Adipocyte (in vitro differentiated cells): ENCODE measurements at regions not wholly inside any gene's neighbourhood (a gene's known extent, or its start where the extent isn't known, plus 50 kb on each side); places are given as distances from the start of the nearest gene placed in this dataset.

Experiments used
- DNase-seq: peaks from one replicate; pipeline ENCODE4 v3.0.0-alpha.2; 2015; ENCODE audit warnings: low read depth
- H3K27me3 ChIP-seq: replicated peaks from 2 replicates; pipeline ENCODE4 v1.7.0; 2013; ENCODE audit warnings: mild to moderate bottlenecking, low read length, moderate library complexity; ENCODE audit not compliant: control insufficient read depth, insufficient read depth
- H3K36me3 ChIP-seq: 2 replicates; pipeline ENCODE4 v1.7.0; 2013; ENCODE audit warnings: low read length, mild to moderate bottlenecking, moderate library complexity; ENCODE audit not compliant: control insufficient read depth, insufficient read depth, severe bottlenecking
- H3K4me1 ChIP-seq: 2 replicates; pipeline ENCODE4 v1.7.0; 2013; ENCODE audit warnings: mild to moderate bottlenecking, low read length, moderate library complexity; ENCODE audit not compliant: control insufficient read depth, insufficient read depth
- H3K4me3 ChIP-seq: 2 replicates; pipeline ENCODE4 v1.7.0; 2013; ENCODE audit warnings: mild to moderate bottlenecking, low read length, moderate library complexity
- H3K9ac ChIP-seq: 2 replicates; pipeline ENCODE4 v1.7.0; 2013; ENCODE audit warnings: mild to moderate bottlenecking, low read length, moderate library complexity
- H3K9me3 ChIP-seq: 2 replicates; pipeline ENCODE4 v1.7.0; 2013; ENCODE audit warnings: mild to moderate bottlenecking, low read length, moderate library complexity; ENCODE audit not compliant: control insufficient read depth

DNA sequence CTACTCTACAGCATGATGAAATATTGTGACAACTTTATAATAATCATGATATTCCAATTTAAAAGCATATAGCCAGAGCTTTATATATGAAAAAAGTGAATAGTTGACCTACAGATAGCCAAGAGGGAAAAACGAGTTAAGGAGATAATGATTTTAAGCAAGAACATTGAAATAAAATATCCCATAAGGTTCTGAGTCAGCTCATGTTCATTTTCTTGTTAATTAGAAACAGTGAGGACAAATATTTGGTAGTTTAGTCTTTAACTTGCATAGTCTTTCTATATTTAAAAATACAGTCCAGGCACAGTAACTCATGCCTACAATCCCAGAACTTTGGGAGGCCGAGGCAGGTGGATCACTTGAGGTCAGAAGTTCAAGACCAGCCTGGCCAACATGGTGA, 55.8 kb upstream of the CDH6 start:
- H3K9me3 ChIP-seq: no peaks in the 10 kb centered on the region
- H3K27me3 ChIP-seq: no peaks in the 10 kb centered on the region
- peak; percentile 59 for DNase-seq
- H3K9ac ChIP-seq: no peak overlapping the region
- H3K4me3 ChIP-seq: no peak overlapping the region
- no peaks in the 10 kb centered on the region for H3K4me1 ChIP-seq
- H3K36me3 ChIP-seq: no peaks in the 10 kb centered on the region

DNA sequence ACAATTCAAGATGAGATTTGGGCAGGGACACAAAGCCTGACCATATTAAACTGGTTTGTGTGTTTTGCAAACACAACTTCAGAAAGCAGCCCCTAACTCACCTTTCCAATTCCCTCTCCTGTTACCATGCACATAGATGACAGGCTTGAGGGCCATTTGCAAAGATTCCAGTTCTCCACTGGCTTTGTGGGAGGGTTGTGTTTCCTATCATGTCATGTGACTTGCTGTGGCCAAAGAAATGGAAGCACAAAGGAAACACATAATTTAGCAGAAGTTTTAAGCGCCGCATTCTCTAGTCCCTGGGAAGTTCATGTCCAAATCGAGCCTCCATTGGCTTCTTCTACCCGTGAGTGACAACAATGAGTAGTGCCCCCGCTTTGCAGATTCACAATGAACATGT, 57.9 kb upstream of the CDH6 start:
- no peak for DNase-seq
- no peaks in the 10 kb centered on the region for H3K9me3 ChIP-seq
- H3K4me3 ChIP-seq: no peak overlapping the region
- no peaks in the 10 kb centered on the region for H3K4me1 ChIP-seq
- H3K9ac ChIP-seq: no peak overlapping the region
- H3K27me3 ChIP-seq: no peaks in the 10 kb centered on the region
- H3K36me3 ChIP-seq: no peaks in the 10 kb centered on the region

DNA sequence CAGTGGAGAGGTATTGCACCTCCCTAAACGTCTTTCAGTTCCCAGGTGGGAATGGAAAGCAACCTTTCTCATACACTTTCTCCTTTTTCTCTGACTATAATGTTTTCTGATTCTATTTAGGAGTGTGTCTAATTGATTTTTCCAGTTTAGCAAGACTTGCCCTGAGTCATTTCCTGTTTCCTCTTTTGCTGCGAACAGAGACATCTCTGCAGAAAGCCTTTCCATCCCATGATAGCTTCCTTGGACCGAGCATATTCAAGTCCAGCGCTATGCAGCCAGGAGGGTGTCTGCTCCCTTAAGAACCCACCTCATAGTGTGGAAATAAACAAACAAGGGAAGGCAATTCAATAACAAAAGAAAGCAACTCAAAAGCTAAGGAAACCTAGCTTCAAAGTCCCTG, 60.0 kb upstream of the CDH6 start:
- Histone ChIP-seq H3K9ac (no peak overlapping the region), H3K4me1 (no peaks in the 10 kb centered on the region), H3K4me3 (no peak overlapping the region), H3K36me3 (no peaks in the 10 kb centered on the region), H3K9me3 (no peaks in the 10 kb centered on the region), H3K27me3 (no peaks in the 10 kb centered on the region)
- peak; percentile 86 for DNase-seq

GRCh38 chr5:31131381-31131891, 62.0 kb upstream of the CDH6 start:
- H3K27me3 ChIP-seq: no peaks in the 10 kb centered on the region
- DNase-seq: no peak
- H3K4me3 ChIP-seq: no peak overlapping the region
- H3K36me3 ChIP-seq: no peaks in the 10 kb centered on the region
- H3K9me3 ChIP-seq: no peaks in the 10 kb centered on the region
- no peaks in the 10 kb centered on the region for H3K4me1 ChIP-seq
- H3K9ac ChIP-seq: no peak overlapping the region

- no peaks in the 10 kb centered on the region for H3K27me3 ChIP-seq
- no peaks in the 10 kb centered on the region for H3K4me1 ChIP-seq
- H3K9me3 ChIP-seq: no peaks in the 10 kb centered on the region
- H3K4me3 ChIP-seq: no peak overlapping the region
- DNase-seq: no peak
- no peak overlapping the region for H3K9ac ChIP-seq
- no peaks in the 10 kb centered on the region for H3K36me3 ChIP-seq
These were observed 62.8 kb upstream of the CDH6 start for GRCh38 chr5:31130676-31131075.

DNA sequence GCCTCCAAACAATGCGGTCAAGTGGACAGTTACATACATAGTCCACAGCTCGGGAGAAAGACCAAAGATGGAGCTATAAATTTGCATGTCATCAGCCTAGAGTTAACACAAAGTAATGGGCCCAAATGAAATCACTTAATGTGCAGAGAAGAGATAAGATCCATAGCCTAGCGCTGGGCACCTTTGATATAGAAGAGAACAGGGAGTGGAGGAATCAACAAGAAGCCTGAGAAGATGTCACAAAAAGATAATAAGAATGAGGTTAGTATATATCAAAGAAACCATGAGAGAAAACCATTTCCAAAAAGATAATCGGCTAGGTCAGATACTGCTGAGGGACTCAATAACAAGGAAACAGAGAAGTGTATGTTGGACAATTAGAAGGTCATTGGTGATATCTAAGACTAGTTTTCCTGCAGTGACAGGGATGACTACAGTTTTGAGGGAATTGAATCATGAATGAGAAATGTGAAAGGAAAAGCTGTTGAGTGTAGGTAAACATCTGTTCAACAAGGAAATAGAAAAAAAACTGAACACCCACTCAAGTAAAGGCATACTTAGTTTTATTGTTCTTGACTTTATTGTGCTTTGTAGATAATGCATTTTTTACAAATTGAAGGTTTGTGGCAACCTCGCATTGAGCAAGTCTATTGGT, 68.7 kb upstream of the CDH6 start:
- Histone ChIP-seq H3K9ac (no peak overlapping the region), H3K27me3 (no peaks in the 10 kb centered on the region), H3K9me3 (no peaks in the 10 kb centered on the region), H3K4me1 (peaks cover 4% of the 10 kb centered on the region), H3K36me3 (no peaks in the 10 kb centered on the region), H3K4me3 (no peak overlapping the region)
- DNase-seq: no peak

GRCh38 chr5:31124026-31124425, 69.5 kb upstream of the CDH6 start:
- H3K27me3 ChIP-seq: no peaks in the 10 kb centered on the region
- H3K4me3 ChIP-seq: no peak overlapping the region
- H3K9me3 ChIP-seq: no peaks in the 10 kb centered on the region
- H3K9ac ChIP-seq: no peak overlapping the region
- no peak for DNase-seq
- H3K36me3 ChIP-seq: no peaks in the 10 kb centered on the region
- H3K4me1 ChIP-seq: peaks cover 4% of the 10 kb centered on the region

DNA sequence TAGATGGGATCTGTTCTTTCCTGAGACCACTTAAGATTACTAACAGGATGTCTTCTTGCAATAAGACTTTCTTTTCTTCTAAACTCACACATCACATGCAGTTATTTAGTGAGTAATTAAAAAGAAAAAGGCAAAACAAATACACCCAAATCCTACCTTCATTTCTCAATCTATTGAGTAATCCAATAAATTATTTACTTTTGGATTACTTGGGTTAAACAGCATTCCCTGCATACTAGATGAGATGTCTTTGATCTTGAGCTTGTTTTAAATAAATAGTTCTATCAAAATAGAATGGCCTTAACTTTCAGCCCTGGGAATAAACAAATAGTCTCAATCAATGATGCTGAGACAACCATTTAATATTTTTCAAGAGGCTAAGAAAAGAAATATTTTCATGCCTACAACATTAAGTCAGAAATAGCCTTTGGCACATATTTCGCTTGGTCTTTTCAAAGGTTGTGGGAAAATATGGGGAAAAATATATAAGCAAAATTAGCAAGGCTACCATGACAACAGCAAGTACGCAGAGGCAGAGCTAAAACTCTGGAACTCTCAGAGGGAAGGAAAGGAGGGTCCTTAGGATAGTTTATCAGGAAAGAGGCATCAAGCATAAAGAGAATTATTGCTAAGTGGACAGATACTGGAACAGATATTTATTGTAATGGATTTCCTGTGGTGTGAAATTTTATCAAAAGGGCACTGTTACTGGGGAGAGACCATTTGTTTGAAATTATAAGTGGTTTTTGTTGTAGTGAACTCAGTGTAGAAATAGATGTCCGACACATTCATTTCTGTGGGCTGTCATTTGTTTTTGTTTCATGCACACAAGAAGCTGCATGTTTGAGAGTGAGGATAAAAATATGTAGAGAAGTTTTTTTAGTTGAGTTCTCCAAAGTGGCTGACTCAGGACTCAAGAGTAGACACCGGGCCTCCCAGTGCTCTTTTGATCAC, 70.2 kb upstream of the CDH6 start:
- Histone ChIP-seq H3K27me3 (no peaks in the 10 kb centered on the region), H3K4me1 (peaks cover 4% of the 10 kb centered on the region), H3K4me3 (no peak overlapping the region), H3K36me3 (no peaks in the 10 kb centered on the region), H3K9ac (no peak overlapping the region), H3K9me3 (no peaks in the 10 kb centered on the region)
- peak; percentile 75 for DNase-seq

DNA sequence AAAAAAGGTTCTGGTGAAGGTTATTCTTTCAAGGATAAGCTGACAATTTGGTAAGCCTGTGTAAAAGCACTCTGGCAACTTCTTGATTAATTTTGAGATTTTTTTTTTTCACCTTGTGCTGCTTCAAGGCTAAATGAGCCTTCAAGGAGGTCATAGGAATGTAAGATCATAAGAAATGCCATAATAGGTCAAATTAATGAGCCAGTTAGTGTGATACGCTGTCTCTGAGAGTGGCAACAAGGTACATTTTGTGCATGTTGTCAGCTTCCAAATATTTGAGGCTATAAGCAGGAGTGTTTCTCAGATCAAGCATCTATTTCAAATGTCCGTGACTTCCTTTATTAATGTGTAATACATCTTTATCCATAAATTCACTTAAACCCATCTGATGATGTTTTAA, 72.3 kb upstream of the CDH6 start:
- no peaks in the 10 kb centered on the region for H3K9me3 ChIP-seq
- H3K36me3 ChIP-seq: no peaks in the 10 kb centered on the region
- no peak overlapping the region for H3K4me3 ChIP-seq
- H3K9ac ChIP-seq: no peak overlapping the region
- no peak for DNase-seq
- H3K27me3 ChIP-seq: no peaks in the 10 kb centered on the region
- peaks cover 16% of the 10 kb centered on the region for H3K4me1 ChIP-seq

GRCh38 chr5:31120642-31120948, 72.9 kb upstream of the CDH6 start:
- H3K4me1 ChIP-seq: peaks cover 18% of the 10 kb centered on the region

DNA sequence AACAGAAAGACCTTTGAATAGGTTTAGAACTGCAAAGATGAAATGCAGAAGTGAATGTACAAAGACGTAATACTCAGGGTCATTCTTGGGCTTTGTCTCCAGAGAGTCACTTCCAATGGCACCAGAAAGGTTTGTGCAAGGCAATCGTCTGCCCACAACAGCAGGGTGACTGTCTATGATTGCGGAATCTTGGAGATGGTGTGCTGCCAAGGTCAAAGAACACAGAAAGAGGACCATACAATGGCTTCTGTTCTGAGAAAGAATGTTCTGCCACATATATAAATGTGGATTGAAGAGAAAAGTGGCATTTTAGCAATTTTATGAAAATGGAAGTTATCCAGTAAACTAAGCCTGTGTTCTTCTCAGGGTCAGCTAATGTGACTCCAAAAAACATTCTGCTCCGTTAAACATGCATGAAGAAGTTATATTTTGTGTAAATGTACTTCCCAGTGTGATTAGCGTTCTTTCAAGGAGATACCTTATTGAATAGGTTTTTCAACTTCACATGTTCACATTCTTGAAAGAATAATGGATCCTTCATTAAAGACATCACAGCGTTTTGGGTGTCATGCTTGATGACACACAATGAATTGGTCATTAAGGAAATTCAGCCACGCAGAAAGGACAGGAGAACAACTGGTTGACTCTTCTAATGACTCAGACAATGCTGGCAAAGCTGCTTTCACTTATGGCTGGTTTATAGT, 73.4 kb upstream of the CDH6 start:
- no peak overlapping the region for H3K9ac ChIP-seq
- no peaks in the 10 kb centered on the region for H3K36me3 ChIP-seq
- H3K4me3 ChIP-seq: no peak overlapping the region
- no peak for DNase-seq
- no peaks in the 10 kb centered on the region for H3K9me3 ChIP-seq
- no peaks in the 10 kb centered on the region for H3K27me3 ChIP-seq
- peaks cover 18% of the 10 kb centered on the region for H3K4me1 ChIP-seq

More at GRCh38 chr5:31120642-31120948, 72.9 kb upstream of the CDH6 start:
- H3K9me3 ChIP-seq: no peaks in the 10 kb centered on the region
- H3K27me3 ChIP-seq: no peaks in the 10 kb centered on the region
- DNase-seq: no peak
- no peak overlapping the region for H3K4me3 ChIP-seq
- H3K36me3 ChIP-seq: no peaks in the 10 kb centered on the region
- no peak overlapping the region for H3K9ac ChIP-seq
